HUES6 (cell line): ENCODE measurements at regions not wholly inside any gene's neighbourhood (a gene's known extent, or its start where the extent isn't known, plus 50 kb on each side); places are given as distances from the start of the nearest gene placed in this dataset.

Experiments used
- H3K27ac ChIP-seq: 2 replicates; pipeline ENCODE4 v1.7.0; 2013; ENCODE audit warnings: low read depth, mild to moderate bottlenecking, low read length, inconsistent platforms
- H3K27me3 ChIP-seq: 2 replicates; pipeline ENCODE4 v1.6.1; 2013; ENCODE audit warnings: low read length; ENCODE audit not compliant: control insufficient read depth, insufficient read depth
- H3K36me3 ChIP-seq: 2 replicates; pipeline ENCODE4 v1.6.1; 2013; ENCODE audit warnings: low read length; ENCODE audit not compliant: control insufficient read depth, insufficient read depth
- H3K4me1 ChIP-seq: 2 replicates; pipeline ENCODE4 v1.6.1; 2013; ENCODE audit warnings: low read length; ENCODE audit not compliant: control insufficient read depth, insufficient read depth
- H3K4me3 ChIP-seq: 2 replicates; pipeline ENCODE4 v1.5.1; 2013; ENCODE audit warnings: low read depth, low read length
- H3K9ac ChIP-seq: one replicate; pipeline ENCODE4 v1.6.1; 2013; ENCODE audit warnings: mild to moderate bottlenecking, low read length
- H3K9me3 ChIP-seq: 2 replicates; pipeline ENCODE4 v1.6.1; 2013; ENCODE audit warnings: low read depth, low read length; ENCODE audit not compliant: control insufficient read depth, insufficient read depth

- H3K27me3 ChIP-seq, result no peaks in the 10 kb centered on the region
- no peak overlapping the region for H3K4me3 ChIP-seq
- H3K9me3 ChIP-seq, result no peaks in the 10 kb centered on the region
- H3K27ac ChIP-seq, result no peak overlapping the region
- no peaks in the 10 kb centered on the region for H3K36me3 ChIP-seq
- no peaks in the 10 kb centered on the region for H3K4me1 ChIP-seq
- H3K9ac ChIP-seq, result no peak overlapping the region
These were observed 571.5 kb upstream of the CDH5 start for GRCh38 chr16:65794973-65795372.

DNA sequence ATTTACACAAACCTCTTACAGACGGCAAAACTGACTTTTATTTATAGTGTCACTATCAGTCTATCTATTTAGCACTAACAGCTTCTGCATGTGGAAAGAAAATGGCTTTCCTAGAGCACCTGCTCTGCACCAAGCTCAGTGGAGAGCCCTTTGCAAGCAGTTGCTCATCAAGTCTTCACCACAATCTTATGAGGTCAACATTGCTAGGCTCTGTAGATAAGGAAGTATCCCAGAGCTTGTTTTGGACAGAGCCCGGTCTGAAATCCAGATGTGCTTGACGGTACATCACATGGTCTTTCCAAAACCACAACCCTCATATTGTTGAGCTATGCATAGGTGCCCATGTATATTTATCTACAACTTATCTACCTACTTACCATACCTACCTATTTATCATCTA is 572.7 kb upstream of the CDH5 start:
- Histone ChIP-seq H3K27ac (no peak overlapping the region), H3K27me3 (no peaks in the 10 kb centered on the region), H3K4me1 (no peaks in the 10 kb centered on the region), H3K9me3 (no peaks in the 10 kb centered on the region), H3K9ac (no peak overlapping the region), H3K36me3 (no peaks in the 10 kb centered on the region), H3K4me3 (no peak overlapping the region)

DNA sequence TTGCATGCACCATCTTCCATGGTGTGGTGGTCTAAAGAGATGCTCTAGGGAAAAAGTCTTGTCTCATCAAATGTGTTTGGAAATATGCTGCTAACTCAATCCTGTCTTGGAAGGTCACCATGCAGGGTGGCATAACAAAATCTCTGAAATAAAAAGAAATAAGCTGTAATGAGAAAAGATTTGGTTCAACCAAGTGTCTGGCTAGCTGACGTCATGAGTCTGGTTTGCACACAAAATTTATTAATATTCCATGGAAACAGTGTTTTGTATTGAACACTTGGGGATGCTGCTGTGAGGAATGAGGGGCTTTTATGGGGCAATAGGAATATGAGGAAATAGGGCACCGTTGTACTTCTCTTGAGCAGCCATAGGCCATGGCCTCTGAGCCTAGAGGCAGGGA is 575.7 kb upstream of the CDH5 start:
- H3K27me3 ChIP-seq, result no peaks in the 10 kb centered on the region
- H3K27ac ChIP-seq, result no peak overlapping the region
- no peaks in the 10 kb centered on the region for H3K36me3 ChIP-seq
- no peak overlapping the region for H3K9ac ChIP-seq
- no peaks in the 10 kb centered on the region for H3K4me1 ChIP-seq
- H3K9me3 ChIP-seq, result no peaks in the 10 kb centered on the region
- no peak overlapping the region for H3K4me3 ChIP-seq

DNA sequence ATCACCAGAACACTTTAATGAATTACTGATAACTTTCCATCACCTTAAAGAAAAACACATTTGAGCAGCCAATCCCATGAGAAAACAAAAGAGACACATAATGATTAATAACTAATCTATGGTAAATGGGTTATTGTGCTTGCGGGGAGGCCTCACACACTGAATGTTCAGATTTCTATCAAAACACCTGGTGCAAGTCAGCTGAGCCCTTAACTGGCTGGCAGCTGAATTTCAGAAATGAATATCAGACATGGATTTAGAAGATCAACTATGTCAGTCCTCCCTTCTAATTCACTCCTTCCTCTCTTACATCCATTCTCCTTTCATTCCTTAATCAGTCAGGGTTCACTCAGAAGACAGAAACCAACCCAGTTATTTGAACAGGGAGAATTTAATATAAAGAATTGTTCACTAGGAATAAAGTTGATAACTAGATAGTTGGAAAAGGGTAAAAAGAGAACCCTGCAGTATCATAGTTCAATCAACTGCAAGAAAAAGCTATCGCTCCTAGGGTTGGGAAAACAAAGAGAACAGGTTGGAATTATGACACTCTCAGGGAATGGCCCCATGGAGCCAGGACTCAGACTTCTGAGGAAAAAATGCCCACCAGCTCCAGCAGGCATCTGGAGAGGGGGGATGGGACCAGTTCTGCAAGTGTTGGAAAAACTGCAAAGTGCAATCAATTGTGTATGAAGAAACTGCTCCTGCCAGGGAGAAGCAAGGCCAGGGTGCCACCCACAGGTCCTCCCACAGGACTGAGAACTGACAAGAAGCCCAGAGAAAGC is 577.1 kb upstream of the CDH5 start:
- Histone ChIP-seq H3K9ac (no peak overlapping the region), H3K36me3 (no peaks in the 10 kb centered on the region), H3K27me3 (no peaks in the 10 kb centered on the region), H3K4me1 (no peaks in the 10 kb centered on the region), H3K27ac (no peak overlapping the region), H3K4me3 (no peak overlapping the region), H3K9me3 (no peaks in the 10 kb centered on the region)

DNA sequence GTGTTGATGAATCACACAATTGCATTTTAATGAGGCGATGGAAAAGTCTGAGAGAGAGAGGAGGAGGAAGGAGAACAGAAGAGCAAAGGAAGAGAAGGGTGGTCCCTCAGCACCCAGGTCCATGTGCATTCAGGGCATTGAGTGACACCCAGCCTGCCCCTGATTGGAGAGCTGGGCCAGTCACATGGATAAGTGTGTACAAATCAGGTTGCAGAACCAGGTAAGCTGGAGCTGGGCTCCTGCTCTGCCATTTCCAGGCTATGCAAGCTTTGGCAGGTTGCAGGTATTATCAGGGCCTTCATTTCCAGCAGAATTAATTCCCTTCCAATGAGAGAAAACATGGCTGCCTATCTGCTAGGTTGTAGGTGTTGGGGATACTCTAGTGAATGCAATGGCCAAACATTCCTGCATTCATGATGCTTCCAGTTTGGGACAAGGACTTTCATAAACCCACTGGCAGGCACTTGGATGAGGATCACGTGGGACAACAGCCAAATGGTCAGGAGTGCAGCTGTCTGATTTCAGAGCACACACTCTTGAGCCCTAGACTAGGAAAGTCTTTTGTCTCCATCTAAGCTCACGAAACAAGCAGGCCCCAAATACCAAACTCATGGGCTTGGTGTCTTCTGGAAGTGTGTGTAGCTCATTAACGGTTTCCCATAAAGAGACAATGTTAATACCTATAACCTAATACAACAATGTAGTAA is 577.9 kb upstream of the CDH5 start:
- H3K4me3 ChIP-seq, result no peak overlapping the region
- no peaks in the 10 kb centered on the region for H3K4me1 ChIP-seq
- no peaks in the 10 kb centered on the region for H3K27me3 ChIP-seq
- H3K9me3 ChIP-seq, result no peaks in the 10 kb centered on the region
- H3K9ac ChIP-seq, result no peak overlapping the region
- H3K36me3 ChIP-seq, result no peaks in the 10 kb centered on the region
- no peak overlapping the region for H3K27ac ChIP-seq

- no peaks in the 10 kb centered on the region for H3K27me3 ChIP-seq
- no peak overlapping the region for H3K27ac ChIP-seq
- no peaks in the 10 kb centered on the region for H3K36me3 ChIP-seq
- no peaks in the 10 kb centered on the region for H3K4me1 ChIP-seq
- H3K9ac ChIP-seq, result no peak overlapping the region
- H3K4me3 ChIP-seq, result no peak overlapping the region
- no peaks in the 10 kb centered on the region for H3K9me3 ChIP-seq
These were observed 578.6 kb upstream of the CDH5 start for GRCh38 chr16:65787921-65788320.

GRCh38 chr16:65786916-65787315 is 579.6 kb upstream of the CDH5 start:
- Histone ChIP-seq H3K9me3 (no peaks in the 10 kb centered on the region), H3K4me3 (no peak overlapping the region), H3K27ac (no peak overlapping the region), H3K27me3 (no peaks in the 10 kb centered on the region), H3K36me3 (no peaks in the 10 kb centered on the region), H3K9ac (no peak overlapping the region), H3K4me1 (no peaks in the 10 kb centered on the region)

DNA sequence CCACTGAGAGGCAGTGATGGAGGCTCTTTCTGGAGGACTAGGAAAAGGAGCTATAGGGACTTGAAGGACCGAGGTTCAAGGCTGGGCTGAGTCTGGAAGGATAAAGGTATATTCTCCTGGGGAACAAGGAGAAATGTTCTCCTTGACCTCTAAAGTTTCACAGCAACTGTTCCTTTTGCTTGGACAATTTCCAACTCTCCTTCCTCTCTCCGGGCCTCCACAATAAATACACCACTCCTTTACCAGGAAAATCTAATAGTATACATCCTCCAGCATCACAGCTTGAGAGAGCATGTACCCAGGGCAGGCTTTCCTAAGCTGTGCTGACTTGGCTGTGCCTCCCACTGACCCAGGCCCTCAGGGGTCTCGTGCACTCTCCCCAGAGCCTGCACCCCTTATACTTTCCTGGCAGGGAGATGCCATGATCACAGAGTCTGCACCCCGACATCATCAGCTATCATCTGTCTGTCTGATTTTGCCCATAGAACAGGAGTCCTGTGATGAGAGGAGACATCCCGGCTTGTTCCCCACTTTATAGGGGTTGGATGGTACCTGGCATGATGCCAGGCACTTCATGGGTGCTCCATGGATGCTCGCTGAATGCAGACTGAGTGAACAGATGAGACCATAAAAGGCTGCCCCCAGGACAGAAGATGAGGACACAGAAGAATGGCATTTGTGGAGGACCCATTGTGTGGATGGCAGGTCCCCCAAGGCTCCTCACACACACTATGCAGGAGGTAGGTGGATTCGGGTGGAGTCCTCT is 582.6 kb upstream of the CDH5 start:
- no peaks in the 10 kb centered on the region for H3K27me3 ChIP-seq
- H3K9me3 ChIP-seq, result peaks cover 12% of the 10 kb centered on the region
- H3K4me3 ChIP-seq, result no peak overlapping the region
- H3K9ac ChIP-seq, result no peak overlapping the region
- no peaks in the 10 kb centered on the region for H3K36me3 ChIP-seq
- no peak overlapping the region for H3K27ac ChIP-seq
- no peaks in the 10 kb centered on the region for H3K4me1 ChIP-seq

DNA sequence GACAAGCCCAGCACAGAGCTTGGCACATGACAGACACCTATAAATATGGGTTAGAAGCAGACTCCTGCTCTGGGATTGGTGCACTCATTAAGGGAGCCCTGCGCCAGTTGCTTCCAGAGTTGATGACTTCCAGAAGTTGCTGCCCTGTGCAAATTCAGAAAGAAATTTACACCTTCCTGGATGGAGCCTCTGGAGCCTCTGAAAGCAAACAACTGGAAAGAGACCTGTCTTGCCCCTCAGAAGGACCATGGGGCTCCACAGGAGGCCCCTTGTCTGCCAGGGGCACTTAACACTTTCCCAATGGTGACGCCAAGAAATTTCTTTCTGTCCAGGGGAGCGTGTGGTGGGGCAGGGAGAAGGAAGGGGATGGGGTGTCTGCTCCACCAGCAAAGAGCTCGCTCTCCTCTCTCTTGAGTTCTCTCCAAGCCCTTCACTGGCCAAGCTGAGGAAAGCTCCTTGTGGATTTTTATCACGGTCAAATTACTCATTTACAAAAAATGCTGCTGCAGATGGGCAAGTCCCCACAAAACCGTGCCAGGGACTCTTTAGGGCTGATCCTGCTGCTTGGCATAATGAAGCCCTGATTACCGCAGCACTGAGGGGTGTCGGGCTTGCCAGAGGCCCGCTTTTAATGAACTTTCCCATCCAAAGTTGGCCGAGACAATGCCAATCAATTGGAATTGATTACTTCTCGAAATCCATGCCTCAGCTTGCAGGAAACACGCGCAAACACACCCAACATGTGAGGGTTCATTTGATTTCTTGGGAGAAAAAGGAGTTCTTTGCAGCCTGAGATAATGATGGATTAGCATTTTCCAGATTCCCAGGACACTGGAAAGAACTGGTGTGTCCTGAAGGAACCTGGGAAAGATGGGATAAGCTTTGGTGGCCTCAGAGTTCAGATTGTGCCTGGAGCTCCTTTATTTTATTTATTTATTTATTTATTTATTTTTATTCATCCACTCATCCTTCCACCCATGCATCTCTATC is 583.6 kb upstream of the CDH5 start:
- Histone ChIP-seq H3K27ac (no peak overlapping the region), H3K4me1 (no peaks in the 10 kb centered on the region), H3K4me3 (no peak overlapping the region), H3K27me3 (no peaks in the 10 kb centered on the region), H3K36me3 (no peaks in the 10 kb centered on the region), H3K9me3 (peaks cover 16% of the 10 kb centered on the region), H3K9ac (no peak overlapping the region)

GRCh38 chr16:65781855-65782254 is 584.6 kb upstream of the CDH5 start:
- Histone ChIP-seq H3K27me3 (no peaks in the 10 kb centered on the region), H3K4me3 (no peak overlapping the region), H3K9ac (no peak overlapping the region), H3K9me3 (peaks cover 24% of the 10 kb centered on the region), H3K27ac (no peak overlapping the region), H3K4me1 (no peaks in the 10 kb centered on the region), H3K36me3 (no peaks in the 10 kb centered on the region)
